GM12878 (cell line): ENCODE measurements at regions not wholly inside any gene's neighbourhood (a gene's known extent, or its start where the extent isn't known, plus 50 kb on each side); places are given as distances from the start of the nearest gene placed in this dataset.

Source experiments
- ATAC-seq: fragments of 200-7000 bp; cut with Tn5 transposase; 3 replicates; pipeline ENCODE4 v1.9.1; 2020; ENCODE audit warnings: mild to moderate bottlenecking, moderate library complexity
- BruUV-seq: library from RNA; stranded (reverse); fragments of 400-500 nt; replicated peaks from 2 replicates; lab custom pipeline; 2021; lab: Mats Ljungman, UMichigan
- CTCF ChIA-PET: fragments of 300-600 bp; sonication (Branson Sonifier 250); formaldehyde crosslinking; extraction: SDS; loops from one replicate; lab custom pipeline; 2021; ENCODE audit warnings: inconsistent platforms; lab: Yijun Ruan, JAX
- POLR2A ChIA-PET: fragments of 350-600 bp; formaldehyde crosslinking; extraction: SDS; loops from one replicate; lab custom pipeline; 2021; ENCODE audit warnings: inconsistent platforms; lab: Charles Lee
- RAD21 ChIA-PET: fragments of 300-600 bp; sonication (Branson Sonifier 250); formaldehyde crosslinking; loops from one replicate; lab custom pipeline; 2023; ENCODE audit warnings: antibody characterized with exemption; ENCODE audit not compliant: unreplicated experiment; lab: Charles Lee
- SMC1A ChIA-PET: fragments of 300-600 bp; sonication (Branson Sonifier 250); formaldehyde crosslinking; loops from one replicate; lab custom pipeline; 2023; ENCODE audit not compliant: unreplicated experiment, uncharacterized antibody; lab: Charles Lee
- DNase-seq: peaks from one replicate; pipeline ENCODE4 v3.0.0-alpha.2; 2011; ENCODE audit warnings: low read depth, low spot score
- FAIRE-seq: peaks from 3 replicates; lab custom pipeline; 2011; peaks lifted over from hg19 to GRCh38; lab: Jason Lieb, UNC
- H2AFZ ChIP-seq: 2 replicates; pipeline ENCODE4 v1.6.0; 2011; ENCODE audit warnings: low read depth, low read length, control low read depth; ENCODE audit not compliant: control insufficient read depth
- H3K27ac ChIP-seq: 2 replicates; pipeline ENCODE4 v1.5.1; 2011; ENCODE audit warnings: control low read depth; ENCODE audit not compliant: control insufficient read depth, insufficient read depth
- H3K27me3 ChIP-seq, 2 experiments: replicated peaks in 1 of 2; 2 replicates each; pipeline versions ENCODE4 v1.6.0 to v1.6.1; 2011; ENCODE audit warnings: low read length in 1 of 2; ENCODE audit not compliant: control insufficient read depth in 2 of 2, insufficient read depth in 2 of 2
- H3K36me3 ChIP-seq, 2 experiments: 2 replicates each; pipeline ENCODE4 v1.5.1; 2011; ENCODE audit warnings: low read length in 1 of 2; ENCODE audit not compliant: control insufficient read depth in 2 of 2, insufficient read depth in 2 of 2
- H3K4me1 ChIP-seq: 2 replicates; pipeline ENCODE4 v1.6.1; 2011; ENCODE audit warnings: mild to moderate bottlenecking, low read length, moderate library complexity, mixed read lengths; ENCODE audit not compliant: control insufficient read depth, insufficient read depth
- H3K4me2 ChIP-seq: 2 replicates; pipeline ENCODE4 v1.6.0; 2011; ENCODE audit warnings: control low read depth; ENCODE audit not compliant: control insufficient read depth, insufficient read depth
- H3K4me3 ChIP-seq: fragments of 200-600 bp; sonication (generic); 2 replicates; pipeline ENCODE4 v1.5.1; 2016
- H3K79me2 ChIP-seq: 2 replicates; pipeline ENCODE4 v1.6.0; 2011; ENCODE audit warnings: low read length; ENCODE audit not compliant: control insufficient read depth, insufficient read depth
- H3K9ac ChIP-seq: 2 replicates; pipeline ENCODE4 v1.8.0; 2011; ENCODE audit warnings: low read length, control low read depth, mixed read lengths; ENCODE audit not compliant: control insufficient read depth, insufficient read depth
- H3K9me3 ChIP-seq: replicated peaks from 3 replicates; pipeline ENCODE4 v1.5.1; 2011; ENCODE audit warnings: mild to moderate bottlenecking, low read length; ENCODE audit not compliant: control insufficient read depth, insufficient read depth
- H4K20me1 ChIP-seq: 2 replicates; pipeline ENCODE4 v1.6.0; 2011; ENCODE audit not compliant: control insufficient read depth, insufficient read depth
- ESRRA ChIP-seq: IDR thresholded peaks from 2 replicates; pipeline ENCODE4 v1.6.1; 2012; ENCODE audit warnings: mild to moderate bottlenecking, low read length, improper control_type of control experiment
- FOXM1 ChIP-seq: IDR thresholded peaks from 2 replicates; pipeline ENCODE4 v1.6.1; 2012; ENCODE audit warnings: low read depth, mild to moderate bottlenecking, inconsistent platforms, low read length, moderate library complexity
- IRF4 ChIP-seq: IDR thresholded peaks from 2 replicates; pipeline ENCODE4 v1.6.1; 2011; ENCODE audit warnings: low read depth, low read length
- LARP7 ChIP-seq: fragments of 450-650 bp; IDR thresholded peaks from 2 replicates; pipeline ENCODE4 v1.6.1; 2017; ENCODE audit warnings: mild to moderate bottlenecking
- MTA3 ChIP-seq: IDR thresholded peaks from 2 replicates; pipeline ENCODE4 v1.6.1; 2012; ENCODE audit warnings: low read length, inconsistent platforms, borderline replicate concordance
- MYB ChIP-seq: fragments of 150-350 bp; IDR thresholded peaks from 2 replicates; pipeline ENCODE4 v1.6.1; 2014; ENCODE audit warnings: mild to moderate bottlenecking, low read depth, low read length, borderline replicate concordance
- MYC ChIP-seq: IDR thresholded peaks from 2 replicates; pipeline ENCODE4 v1.6.1; 2011; ENCODE audit warnings: mild to moderate bottlenecking, low read length, moderate library complexity, inconsistent platforms; ENCODE audit not compliant: insufficient read depth, insufficient replicate concordance, insufficient read length, severe bottlenecking
- NR2C2 ChIP-seq: IDR thresholded peaks from 2 replicates; pipeline ENCODE4 v1.6.1; 2011; ENCODE audit warnings: borderline replicate concordance, low read depth; ENCODE audit not compliant: control insufficient read depth, insufficient read length
- RAD21 ChIP-seq: IDR thresholded peaks from 2 replicates; pipeline ENCODE4 v1.6.1; 2011; ENCODE audit warnings: mild to moderate bottlenecking, low read depth, low read length, moderate library complexity; ENCODE audit not compliant: insufficient read depth
- SIX5 ChIP-seq: IDR thresholded peaks from 2 replicates; pipeline ENCODE4 v1.6.1; 2011; ENCODE audit warnings: mild to moderate bottlenecking, low read depth, low read length, moderate library complexity; ENCODE audit not compliant: severe bottlenecking
- SMARCA5 ChIP-seq: fragments of 450-650 bp; IDR thresholded peaks from 2 replicates; pipeline ENCODE4 v1.6.1; 2017; ENCODE audit warnings: mild to moderate bottlenecking
- SUZ12 ChIP-seq: fragments of 200-600 bp; sonication (generic); IDR thresholded peaks from one replicate; pipeline ENCODE4 v1.6.1; 2018; ENCODE audit warnings: antibody characterized with exemption, mild to moderate bottlenecking; ENCODE audit not compliant: unreplicated experiment
- TCF7 ChIP-seq: IDR thresholded peaks from 2 replicates; pipeline ENCODE4 v1.6.1; 2014; ENCODE audit warnings: antibody characterized with exemption, borderline replicate concordance
- ZNF207 ChIP-seq: fragments of 450-650 bp; IDR thresholded peaks from 2 replicates; pipeline ENCODE4 v1.6.1; 2014; ENCODE audit warnings: antibody characterized with exemption, mild to moderate bottlenecking, borderline replicate concordance
- ZNF622 ChIP-seq: fragments of 450-650 bp; IDR thresholded peaks from 2 replicates; pipeline ENCODE4 v1.6.1; 2017; ENCODE audit warnings: mild to moderate bottlenecking, inconsistent platforms
- WGBS: methylation state at CpG from one replicate; pipeline ENCODE4 v1.1.6; 2016; ENCODE audit warnings: low lambda C conversion rate; ENCODE audit not compliant: insufficient replicate concordance, insufficient coverage; ENCODE audit errors: missing lambda C conversion rate; 5-methylcytosine and 5-hydroxymethylcytosine counted together
- in situ Hi-C: fragments of 300-500 bp; cut with MboI; formaldehyde crosslinking; loops from 9 replicates; pipeline ENCODE4 v1.14.3; 2018; ENCODE audit warnings: mixed read lengths
- intact Hi-C: fragments of 100-400 bp; cut with micrococcal nuclease; formaldehyde crosslinking; loops from one replicate; pipeline ENCODE4 v1.14.2; 2022; ENCODE audit not compliant: unreplicated experiment
- TF ChIP-seq, protein P1 (sequence below): fragments of 450-650 bp; IDR thresholded peaks from 2 replicates; pipeline ENCODE4 v1.6.1; 2017; ENCODE audit warnings: mild to moderate bottlenecking, moderate library complexity
- TF ChIP-seq, protein P2 (sequence below): fragments of 450-650 bp; IDR thresholded peaks from 2 replicates; pipeline ENCODE4 v1.6.1; 2014; ENCODE audit warnings: mild to moderate bottlenecking
- TF ChIP-seq, protein P3 (sequence below): fragments of 450-650 bp; formaldehyde crosslinking; IDR thresholded peaks from 2 replicates; pipeline ENCODE4 v1.4.0; 2020; ENCODE audit warnings: mild to moderate bottlenecking, moderate library complexity

GRCh38 chr14:76583174-76583573 lies 178.1 kb upstream of the VASH1 start:
- no peak overlapping the region for H2AFZ ChIP-seq
- no peaks in the 10 kb centered on the region for H3K4me1 ChIP-seq
- ATAC-seq (no peak), FAIRE-seq (no peak), DNase-seq (no peak)
- in situ Hi-C loops, result no loop called here
- H3K9me3 ChIP-seq, result no peaks in the 10 kb centered on the region
- CTCF ChIA-PET, result interaction anchor here (1.1 kb wide), 1 partner anchor 11 kb away, joined by 3 read pairs; no protein-coding TSS in a partner anchor
- POLR2A ChIA-PET, result no interaction called here
- SMC1A ChIA-PET, result no interaction called here
- TF ChIP-seq MYB (no peak), ZNF207 (no peak), IRF4 (no peak), MYC (no peak), ESRRA (no peak), SUZ12 (no peak), SMARCA5 (no peak), MTA3 (no peak), NR2C2 (no peak), LARP7 (no peak), FOXM1 (no peak), ZNF622 (no peak), TCF7 (no peak), SIX5 (no peak), RAD21 (no peak)
- TF ChIP-seq, protein P1, sequence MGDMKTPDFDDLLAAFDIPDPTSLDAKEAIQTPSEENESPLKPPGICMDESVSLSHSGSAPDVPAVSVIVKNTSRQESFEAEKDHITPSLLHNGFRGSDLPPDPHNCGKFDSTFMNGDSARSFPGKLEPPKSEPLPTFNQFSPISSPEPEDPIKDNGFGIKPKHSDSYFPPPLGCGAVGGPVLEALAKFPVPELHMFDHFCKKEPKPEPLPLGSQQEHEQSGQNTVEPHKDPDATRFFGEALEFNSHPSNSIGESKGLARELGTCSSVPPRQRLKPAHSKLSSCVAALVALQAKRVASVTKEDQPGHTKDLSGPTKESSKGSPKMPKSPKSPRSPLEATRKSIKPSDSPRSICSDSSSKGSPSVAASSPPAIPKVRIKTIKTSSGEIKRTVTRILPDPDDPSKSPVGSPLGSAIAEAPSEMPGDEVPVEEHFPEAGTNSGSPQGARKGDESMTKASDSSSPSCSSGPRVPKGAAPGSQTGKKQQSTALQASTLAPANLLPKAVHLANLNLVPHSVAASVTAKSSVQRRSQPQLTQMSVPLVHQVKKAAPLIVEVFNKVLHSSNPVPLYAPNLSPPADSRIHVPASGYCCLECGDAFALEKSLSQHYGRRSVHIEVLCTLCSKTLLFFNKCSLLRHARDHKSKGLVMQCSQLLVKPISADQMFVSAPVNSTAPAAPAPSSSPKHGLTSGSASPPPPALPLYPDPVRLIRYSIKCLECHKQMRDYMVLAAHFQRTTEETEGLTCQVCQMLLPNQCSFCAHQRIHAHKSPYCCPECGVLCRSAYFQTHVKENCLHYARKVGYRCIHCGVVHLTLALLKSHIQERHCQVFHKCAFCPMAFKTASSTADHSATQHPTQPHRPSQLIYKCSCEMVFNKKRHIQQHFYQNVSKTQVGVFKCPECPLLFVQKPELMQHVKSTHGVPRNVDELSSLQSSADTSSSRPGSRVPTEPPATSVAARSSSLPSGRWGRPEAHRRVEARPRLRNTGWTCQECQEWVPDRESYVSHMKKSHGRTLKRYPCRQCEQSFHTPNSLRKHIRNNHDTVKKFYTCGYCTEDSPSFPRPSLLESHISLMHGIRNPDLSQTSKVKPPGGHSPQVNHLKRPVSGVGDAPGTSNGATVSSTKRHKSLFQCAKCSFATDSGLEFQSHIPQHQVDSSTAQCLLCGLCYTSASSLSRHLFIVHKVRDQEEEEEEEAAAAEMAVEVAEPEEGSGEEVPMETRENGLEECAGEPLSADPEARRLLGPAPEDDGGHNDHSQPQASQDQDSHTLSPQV, result no peak
- TF ChIP-seq, protein P2, sequence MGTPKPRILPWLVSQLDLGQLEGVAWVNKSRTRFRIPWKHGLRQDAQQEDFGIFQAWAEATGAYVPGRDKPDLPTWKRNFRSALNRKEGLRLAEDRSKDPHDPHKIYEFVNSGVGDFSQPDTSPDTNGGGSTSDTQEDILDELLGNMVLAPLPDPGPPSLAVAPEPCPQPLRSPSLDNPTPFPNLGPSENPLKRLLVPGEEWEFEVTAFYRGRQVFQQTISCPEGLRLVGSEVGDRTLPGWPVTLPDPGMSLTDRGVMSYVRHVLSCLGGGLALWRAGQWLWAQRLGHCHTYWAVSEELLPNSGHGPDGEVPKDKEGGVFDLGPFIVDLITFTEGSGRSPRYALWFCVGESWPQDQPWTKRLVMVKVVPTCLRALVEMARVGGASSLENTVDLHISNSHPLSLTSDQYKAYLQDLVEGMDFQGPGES, result no peak
- TF ChIP-seq, protein P3, sequence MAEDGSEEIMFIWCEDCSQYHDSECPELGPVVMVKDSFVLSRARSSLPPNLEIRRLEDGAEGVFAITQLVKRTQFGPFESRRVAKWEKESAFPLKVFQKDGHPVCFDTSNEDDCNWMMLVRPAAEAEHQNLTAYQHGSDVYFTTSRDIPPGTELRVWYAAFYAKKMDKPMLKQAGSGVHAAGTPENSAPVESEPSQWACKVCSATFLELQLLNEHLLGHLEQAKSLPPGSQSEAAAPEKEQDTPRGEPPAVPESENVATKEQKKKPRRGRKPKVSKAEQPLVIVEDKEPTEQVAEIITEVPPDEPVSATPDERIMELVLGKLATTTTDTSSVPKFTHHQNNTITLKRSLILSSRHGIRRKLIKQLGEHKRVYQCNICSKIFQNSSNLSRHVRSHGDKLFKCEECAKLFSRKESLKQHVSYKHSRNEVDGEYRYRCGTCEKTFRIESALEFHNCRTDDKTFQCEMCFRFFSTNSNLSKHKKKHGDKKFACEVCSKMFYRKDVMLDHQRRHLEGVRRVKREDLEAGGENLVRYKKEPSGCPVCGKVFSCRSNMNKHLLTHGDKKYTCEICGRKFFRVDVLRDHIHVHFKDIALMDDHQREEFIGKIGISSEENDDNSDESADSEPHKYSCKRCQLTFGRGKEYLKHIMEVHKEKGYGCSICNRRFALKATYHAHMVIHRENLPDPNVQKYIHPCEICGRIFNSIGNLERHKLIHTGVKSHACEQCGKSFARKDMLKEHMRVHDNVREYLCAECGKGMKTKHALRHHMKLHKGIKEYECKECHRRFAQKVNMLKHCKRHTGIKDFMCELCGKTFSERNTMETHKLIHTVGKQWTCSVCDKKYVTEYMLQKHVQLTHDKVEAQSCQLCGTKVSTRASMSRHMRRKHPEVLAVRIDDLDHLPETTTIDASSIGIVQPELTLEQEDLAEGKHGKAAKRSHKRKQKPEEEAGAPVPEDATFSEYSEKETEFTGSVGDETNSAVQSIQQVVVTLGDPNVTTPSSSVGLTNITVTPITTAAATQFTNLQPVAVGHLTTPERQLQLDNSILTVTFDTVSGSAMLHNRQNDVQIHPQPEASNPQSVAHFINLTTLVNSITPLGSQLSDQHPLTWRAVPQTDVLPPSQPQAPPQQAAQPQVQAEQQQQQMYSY (CRISPR knock-in tag), result no peak
- RAD21 ChIA-PET, result interaction anchor here (0.5 to 1.0 kb wide), 2 partner anchors 46 to 54 kb away, joined by 3 read pairs; no protein-coding TSS in a partner anchor
- 0% methylated on average over 1 of the region's 1 CpG for WGBS
- no peak overlapping the region for H3K4me2 ChIP-seq
- no peak overlapping the region for H3K27ac ChIP-seq
- H4K20me1 ChIP-seq, result no peaks in the 10 kb centered on the region
- no peaks in the 10 kb centered on the region for H3K79me2 ChIP-seq
- peaks cover 0 to 2% of the 10 kb centered on the region in 2 experiments; a peak in 1 of 4 replicates for H3K27me3 ChIP-seq
- H3K9ac ChIP-seq, result no peak overlapping the region
- no peaks in the 10 kb centered on the region for H3K36me3 ChIP-seq
- BruUV-seq, result no TSS peak
- intact Hi-C loops, result no loop called here
- H3K4me3 ChIP-seq, result no peak overlapping the region
